ENCODE measurements at regions not wholly inside any gene's neighbourhood (a gene's known extent, or its start where the extent isn't known, plus 50 kb on each side); places are given as distances from the start of the nearest gene placed in this dataset.

DNA sequence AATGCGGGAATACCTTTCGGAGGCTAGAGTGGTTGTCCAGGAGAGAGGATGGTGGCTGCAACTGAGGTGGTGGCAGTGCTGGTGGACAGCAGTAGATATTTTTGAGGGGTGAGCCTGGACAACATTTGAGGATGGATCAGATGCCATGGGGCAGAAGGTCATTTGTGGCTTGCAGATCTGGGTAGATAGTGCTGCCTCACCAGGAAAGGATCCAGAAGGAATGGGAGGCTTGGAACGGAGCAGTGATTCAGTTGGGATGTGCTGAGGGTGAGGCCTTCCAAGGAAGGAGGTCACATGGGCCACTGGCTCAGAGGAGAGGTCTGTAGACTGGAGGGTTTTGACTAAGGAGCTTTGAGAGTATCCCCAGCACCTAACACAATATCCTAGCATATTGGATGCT, 110.8 kb upstream of the KAZN start:
- no peak overlapping the region for H3K4me2 ChIP-seq (ENCODE audit: insufficient read depth, low read length)
- H3K27ac ChIP-seq (ENCODE audit: insufficient read depth, low read depth, low read length): no peak overlapping the region
- DNase-seq (ENCODE audit: low read depth, low spot score): no peak
- no peak for TF ChIP-seq FOS (IDR thresholded peaks at IDR 0.05; ENCODE audit: borderline replicate concordance, insufficient read depth, low read length)
- TF ChIP-seq GATA2 (IDR thresholded peaks at IDR 0.05; ENCODE audit: insufficient read depth, insufficient read length, low read depth, low read length): no peak
- TF ChIP-seq MAX (IDR thresholded peaks at IDR 0.05; ENCODE audit: insufficient read depth, insufficient read length): no peak
- no peak for TF ChIP-seq MYC (IDR thresholded peaks at IDR 0.05; ENCODE audit: low read depth, low read length)
- no peak for TF ChIP-seq EZH2 (IDR thresholded peaks at IDR 0.05; ENCODE audit: borderline replicate concordance, low read depth, low read length, severe bottlenecking)
- no peak for TF ChIP-seq POLR2A (IDR thresholded peaks at IDR 0.05; ENCODE audit: low read depth, low read length)
- TF ChIP-seq POLR2AphosphoS5 (IDR thresholded peaks at IDR 0.05; ENCODE audit: insufficient read depth, low read depth, low read length): no peak
- no peak for TF ChIP-seq JUN (IDR thresholded peaks at IDR 0.05; ENCODE audit: borderline replicate concordance, insufficient read depth, insufficient read length, low read depth)
- TF ChIP-seq, protein P1, sequence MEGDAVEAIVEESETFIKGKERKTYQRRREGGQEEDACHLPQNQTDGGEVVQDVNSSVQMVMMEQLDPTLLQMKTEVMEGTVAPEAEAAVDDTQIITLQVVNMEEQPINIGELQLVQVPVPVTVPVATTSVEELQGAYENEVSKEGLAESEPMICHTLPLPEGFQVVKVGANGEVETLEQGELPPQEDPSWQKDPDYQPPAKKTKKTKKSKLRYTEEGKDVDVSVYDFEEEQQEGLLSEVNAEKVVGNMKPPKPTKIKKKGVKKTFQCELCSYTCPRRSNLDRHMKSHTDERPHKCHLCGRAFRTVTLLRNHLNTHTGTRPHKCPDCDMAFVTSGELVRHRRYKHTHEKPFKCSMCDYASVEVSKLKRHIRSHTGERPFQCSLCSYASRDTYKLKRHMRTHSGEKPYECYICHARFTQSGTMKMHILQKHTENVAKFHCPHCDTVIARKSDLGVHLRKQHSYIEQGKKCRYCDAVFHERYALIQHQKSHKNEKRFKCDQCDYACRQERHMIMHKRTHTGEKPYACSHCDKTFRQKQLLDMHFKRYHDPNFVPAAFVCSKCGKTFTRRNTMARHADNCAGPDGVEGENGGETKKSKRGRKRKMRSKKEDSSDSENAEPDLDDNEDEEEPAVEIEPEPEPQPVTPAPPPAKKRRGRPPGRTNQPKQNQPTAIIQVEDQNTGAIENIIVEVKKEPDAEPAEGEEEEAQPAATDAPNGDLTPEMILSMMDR (IDR thresholded peaks at IDR 0.05; ENCODE audit: extremely low read depth in 1 of 2, insufficient read depth in 1 of 2, low read depth in 1 of 2, low read length in 2 of 2): no peak
- no peaks in the 10 kb centered on the region for H3K9me1 ChIP-seq (replicated peaks; ENCODE audit: control insufficient read depth, extremely low read depth, insufficient read depth, low read length)
- H3K4me3 ChIP-seq (replicated peaks in 1 of 3; ENCODE audit: insufficient read depth in 1 of 3, low read depth in 1 of 3, low read length in 3 of 3): no peak overlapping the region
- dilution Hi-C loops (cut with MboI; ENCODE audit: extremely low pct_ligation_motif_present, low sequenced_read_pairs) (no loop called here), intact Hi-C loops (cut with micrococcal nuclease) (no loop called here)
- POLR2A ChIA-PET: no interaction called here
- no peaks in the 10 kb centered on the region for H3K27me3 ChIP-seq (ENCODE audit: control insufficient read depth in 2 of 2, insufficient read depth in 2 of 2, low read length in 2 of 2)
- no peak for FAIRE-seq
- no peaks in the 10 kb centered on the region for H4K20me1 ChIP-seq (replicated peaks; ENCODE audit: control insufficient read depth, extremely low read depth, insufficient read depth, low read length)
- H2AFZ ChIP-seq (ENCODE audit: low read depth, low read length): no peak overlapping the region
- peaks cover 2% of the 10 kb centered on the region for H3K9me3 ChIP-seq (replicated peaks; ENCODE audit: control insufficient read depth, insufficient read depth, low read length)
- H3K79me2 ChIP-seq (ENCODE audit: control insufficient read depth, insufficient read depth, low read length): no peaks in the 10 kb centered on the region
- BruUV-seq (replicated peaks): no TSS peak
- H3K36me3 ChIP-seq (ENCODE audit: control insufficient read depth in 2 of 2, extremely low read depth in 1 of 2, insufficient read depth in 2 of 2, low read length in 2 of 2): no peaks in the 10 kb centered on the region
- no peaks in the 10 kb centered on the region for H3K4me1 ChIP-seq (ENCODE audit: control insufficient read depth, extremely low read depth, insufficient read depth, low read length)
- no peak overlapping the region for H3K9ac ChIP-seq (replicated peaks; ENCODE audit: extremely low read depth, insufficient read depth, low read length)
- CTCF ChIA-PET: no interaction called here
